ENCODE measurements at regions not wholly inside any gene's neighbourhood (a gene's known extent, or its start where the extent isn't known, plus 50 kb on each side); places are given as distances from the start of the nearest gene placed in this dataset.

DNA sequence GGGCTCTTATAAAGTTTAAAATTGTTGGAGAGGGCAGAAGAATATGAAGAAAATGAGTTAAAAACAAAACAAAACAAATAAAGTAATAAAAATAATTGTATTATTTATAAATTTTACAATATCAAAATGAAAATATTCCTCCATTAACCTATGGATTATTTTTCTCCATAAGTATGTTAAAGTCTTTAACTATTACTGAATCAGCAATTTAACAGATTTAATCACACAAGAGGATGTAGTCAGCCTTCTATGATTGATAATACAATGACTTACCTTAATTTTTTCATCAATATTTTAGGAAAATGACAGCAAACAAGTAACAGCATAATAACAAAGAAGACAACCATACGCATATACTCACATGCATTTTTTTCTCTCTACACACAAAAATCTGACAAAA is 1195.3 kb upstream of the NUDT12 start:
- no peaks in the 10 kb centered on the region for H3K4me1 ChIP-seq (replicated peaks)
- no peaks in the 10 kb centered on the region for H3K36me3 ChIP-seq
- no peak for DNase-seq (ENCODE audit: low spot score)
- no peaks in the 10 kb centered on the region for H3K27me3 ChIP-seq (replicated peaks; ENCODE audit: insufficient read depth)
- no peak overlapping the region for H3K27ac ChIP-seq
- 98% methylated on average over 1 of the region's 1 CpG for WGBS
- H3K4me3 ChIP-seq, result no peak overlapping the region
- intact Hi-C loops (cut with DNase I), result no loop called here
- H3K9me3 ChIP-seq, result no peaks in the 10 kb centered on the region
- TF ChIP-seq POLR2A (IDR thresholded peaks at IDR 0.05) (no peak), POLR2AphosphoS5 (IDR thresholded peaks at IDR 0.05) (no peak)
- TF ChIP-seq, protein P1, sequence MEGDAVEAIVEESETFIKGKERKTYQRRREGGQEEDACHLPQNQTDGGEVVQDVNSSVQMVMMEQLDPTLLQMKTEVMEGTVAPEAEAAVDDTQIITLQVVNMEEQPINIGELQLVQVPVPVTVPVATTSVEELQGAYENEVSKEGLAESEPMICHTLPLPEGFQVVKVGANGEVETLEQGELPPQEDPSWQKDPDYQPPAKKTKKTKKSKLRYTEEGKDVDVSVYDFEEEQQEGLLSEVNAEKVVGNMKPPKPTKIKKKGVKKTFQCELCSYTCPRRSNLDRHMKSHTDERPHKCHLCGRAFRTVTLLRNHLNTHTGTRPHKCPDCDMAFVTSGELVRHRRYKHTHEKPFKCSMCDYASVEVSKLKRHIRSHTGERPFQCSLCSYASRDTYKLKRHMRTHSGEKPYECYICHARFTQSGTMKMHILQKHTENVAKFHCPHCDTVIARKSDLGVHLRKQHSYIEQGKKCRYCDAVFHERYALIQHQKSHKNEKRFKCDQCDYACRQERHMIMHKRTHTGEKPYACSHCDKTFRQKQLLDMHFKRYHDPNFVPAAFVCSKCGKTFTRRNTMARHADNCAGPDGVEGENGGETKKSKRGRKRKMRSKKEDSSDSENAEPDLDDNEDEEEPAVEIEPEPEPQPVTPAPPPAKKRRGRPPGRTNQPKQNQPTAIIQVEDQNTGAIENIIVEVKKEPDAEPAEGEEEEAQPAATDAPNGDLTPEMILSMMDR (IDR thresholded peaks at IDR 0.05), result no peak

DNA sequence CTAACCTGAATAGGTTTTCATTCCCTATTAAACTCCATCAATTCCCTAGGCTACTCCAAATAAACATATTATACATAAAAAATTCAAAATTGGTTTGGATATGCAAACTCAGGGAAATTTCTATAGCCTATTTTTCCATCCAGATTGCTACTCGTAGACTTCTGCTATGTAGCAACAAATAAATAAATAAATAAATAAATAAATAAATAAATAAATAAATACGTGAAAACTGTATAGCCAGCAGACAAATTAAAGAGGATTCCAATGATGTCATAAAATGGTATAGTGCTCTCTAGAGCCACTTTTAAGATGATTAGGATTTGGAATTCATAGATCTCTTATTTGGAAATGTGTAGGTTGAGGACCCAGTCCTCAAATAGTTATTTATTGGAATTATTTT is 1193.2 kb upstream of the NUDT12 start:
- intact Hi-C loops (cut with DNase I), result no loop called here
- H3K27me3 ChIP-seq (replicated peaks; ENCODE audit: insufficient read depth), result no peaks in the 10 kb centered on the region
- H3K36me3 ChIP-seq, result no peaks in the 10 kb centered on the region
- TF ChIP-seq, protein P1 (IDR thresholded peaks at IDR 0.05), result no peak
- no peaks in the 10 kb centered on the region for H3K4me1 ChIP-seq (replicated peaks)
- 94% methylated on average over 2 of the region's 2 CpGs for WGBS
- no peak overlapping the region for H3K4me3 ChIP-seq
- H3K9me3 ChIP-seq, result no peaks in the 10 kb centered on the region
- DNase-seq (ENCODE audit: low spot score), result no peak
- H3K27ac ChIP-seq, result no peak overlapping the region

GRCh38 chr5:104754311-104754995 is 1191.9 kb upstream of the NUDT12 start:
- 89% methylated on average over 3 of the region's 3 CpGs for WGBS
- H3K27ac ChIP-seq, result no peak overlapping the region
- H3K27me3 ChIP-seq (replicated peaks; ENCODE audit: insufficient read depth), result no peaks in the 10 kb centered on the region
- DNase-seq (ENCODE audit: low spot score), result no peak
- TF ChIP-seq, protein P1 (IDR thresholded peaks at IDR 0.05), result no peak
- no peak for TF ChIP-seq POLR2AphosphoS5 (IDR thresholded peaks at IDR 0.05)
- no peak for TF ChIP-seq POLR2A (IDR thresholded peaks at IDR 0.05)
- no peaks in the 10 kb centered on the region for H3K9me3 ChIP-seq
- intact Hi-C loops (cut with DNase I), result no loop called here
- H3K36me3 ChIP-seq, result no peaks in the 10 kb centered on the region
- H3K4me1 ChIP-seq (replicated peaks), result no peaks in the 10 kb centered on the region
- H3K4me3 ChIP-seq, result no peak overlapping the region

DNA sequence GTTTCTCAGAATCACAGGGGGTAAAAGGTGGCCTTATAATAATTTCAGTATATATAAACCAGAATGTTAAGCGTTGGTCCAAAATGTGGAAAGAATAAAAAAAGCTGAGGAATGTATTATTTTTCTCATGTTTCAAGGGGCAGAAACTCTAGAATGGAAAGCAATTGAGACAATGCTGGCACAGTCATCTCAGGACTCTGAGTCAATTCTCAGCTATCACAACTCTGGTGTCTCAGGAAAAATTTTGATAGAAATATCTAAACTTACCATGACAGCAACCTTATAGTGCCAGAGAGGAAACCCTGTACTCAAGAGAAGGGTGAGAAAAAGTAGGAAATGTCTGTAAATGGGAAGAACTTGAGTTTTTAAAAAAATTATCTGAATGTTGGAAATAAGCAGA is 1189.4 kb upstream of the NUDT12 start:
- TF ChIP-seq POLR2A (IDR thresholded peaks at IDR 0.05), result no peak
- TF ChIP-seq, protein P1 (IDR thresholded peaks at IDR 0.05), result no peak
- no peak for TF ChIP-seq POLR2AphosphoS5 (IDR thresholded peaks at IDR 0.05)
- H3K27me3 ChIP-seq (replicated peaks; ENCODE audit: insufficient read depth), result no peaks in the 10 kb centered on the region
- H3K4me1 ChIP-seq (replicated peaks), result no peaks in the 10 kb centered on the region
- intact Hi-C loops (cut with DNase I), result no loop called here
- WGBS, result 71% methylated on average over 1 of the region's 1 CpG
- no peaks in the 10 kb centered on the region for H3K9me3 ChIP-seq
- H3K4me3 ChIP-seq, result no peak overlapping the region
- no peak for DNase-seq (ENCODE audit: low spot score)
- no peak overlapping the region for H3K27ac ChIP-seq
- H3K36me3 ChIP-seq, result no peaks in the 10 kb centered on the region

DNA sequence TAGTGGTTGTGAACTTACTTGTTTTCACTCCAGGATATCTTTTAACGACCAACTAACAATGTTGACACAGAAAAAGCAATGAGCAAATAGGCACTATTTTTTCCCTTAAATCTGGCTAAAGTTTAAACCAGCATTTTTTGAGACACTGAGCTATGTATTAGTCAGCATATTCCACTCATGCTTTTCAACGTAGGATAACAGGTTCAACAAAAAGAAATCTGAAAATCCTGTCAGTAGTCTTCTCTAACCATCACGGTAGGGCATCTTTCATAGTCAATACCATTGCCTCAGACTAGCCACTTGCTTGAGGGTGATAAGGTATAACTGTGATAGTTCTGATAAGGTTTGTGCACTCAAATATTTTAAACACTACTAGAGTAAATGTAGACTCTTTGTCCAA is 1177.3 kb upstream of the NUDT12 start:
- Histone ChIP-seq H3K27ac (no peak overlapping the region), H3K9me3 (no peaks in the 10 kb centered on the region), H3K4me3 (no peak overlapping the region), H3K36me3 (no peaks in the 10 kb centered on the region), H3K27me3 (replicated peaks; ENCODE audit: insufficient read depth) (no peaks in the 10 kb centered on the region), H3K4me1 (replicated peaks) (no peaks in the 10 kb centered on the region)
- DNase-seq (ENCODE audit: low spot score), result no peak
- intact Hi-C loops (cut with DNase I), result no loop called here
- no peak for TF ChIP-seq POLR2AphosphoS5 (IDR thresholded peaks at IDR 0.05)
- TF ChIP-seq POLR2A (IDR thresholded peaks at IDR 0.05), result no peak
- TF ChIP-seq, protein P1 (IDR thresholded peaks at IDR 0.05), result no peak
- 62% methylated on average over 3 of the region's 3 CpGs for WGBS
